AG08395 (cell line): ENCODE measurements at regions not wholly inside any gene's neighbourhood (a gene's known extent, or its start where the extent isn't known, plus 50 kb on each side); places are given as distances from the start of the nearest gene placed in this dataset.
"Not testable (repeated sequence)": the region's sequence is repeated elsewhere in the genome, so short reads cannot be mapped to it uniquely, and the experiment has no call there.

ENCODE experiments used
- DNase-seq: peaks from one replicate; pipeline ENCODE4 v3.0.0; 2012; ENCODE audit warnings: mixed read lengths, low spot score

GRCh38 chrX:93868289-93868965 is 194.4 kb downstream of the FAM133A start:
- no peak for DNase-seq

GRCh38 chrX:93874554-93874953 is 200.5 kb downstream of the FAM133A start:
- peak; percentile 7 for DNase-seq

GRCh38 chrX:93875621-93876282 is 201.7 kb downstream of the FAM133A start:
- no peak for DNase-seq

DNA sequence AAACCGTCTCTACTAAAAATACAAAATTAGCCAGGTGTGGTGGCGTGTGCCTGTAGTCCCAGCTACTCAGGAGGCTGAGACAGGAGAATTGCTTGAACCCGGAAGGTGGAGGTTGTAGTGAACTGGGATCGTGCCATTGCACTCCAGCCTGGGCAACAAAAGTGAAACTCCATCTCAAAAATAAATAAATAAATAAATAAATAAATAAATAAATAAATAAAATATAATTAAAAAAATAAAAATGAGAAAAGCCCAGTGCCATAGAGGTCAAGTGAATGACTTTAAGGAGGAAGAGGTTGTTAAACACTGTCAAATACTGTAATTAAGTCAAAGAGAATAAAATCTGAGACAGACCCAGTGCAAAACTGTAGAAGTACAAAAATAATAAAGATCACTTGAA is 247.0 kb downstream of the FAM133A start:
- not testable (repeated sequence) for DNase-seq

GRCh38 chrX:93932471-93933220 is 258.6 kb downstream of the FAM133A start:
- no peak for DNase-seq

DNA sequence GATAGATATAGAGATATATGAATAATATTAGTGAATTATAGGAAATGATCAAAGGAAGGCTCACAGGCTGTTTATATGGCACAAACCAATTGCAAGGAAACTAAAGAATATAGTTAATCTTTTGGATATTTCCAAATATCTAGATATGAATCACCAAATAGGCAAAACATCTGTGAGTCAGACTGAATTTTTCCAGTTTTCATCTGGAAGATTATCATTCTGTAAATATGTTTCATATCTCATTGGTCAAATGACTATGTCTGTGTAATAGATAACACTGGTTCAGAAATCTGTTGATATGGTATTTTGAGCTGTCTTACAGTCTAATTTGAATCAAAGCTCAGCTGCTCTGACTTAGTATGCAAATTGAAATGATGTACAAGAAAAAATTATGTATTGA is 303.6 kb downstream of the FAM133A start:
- DNase-seq = no peak

DNA sequence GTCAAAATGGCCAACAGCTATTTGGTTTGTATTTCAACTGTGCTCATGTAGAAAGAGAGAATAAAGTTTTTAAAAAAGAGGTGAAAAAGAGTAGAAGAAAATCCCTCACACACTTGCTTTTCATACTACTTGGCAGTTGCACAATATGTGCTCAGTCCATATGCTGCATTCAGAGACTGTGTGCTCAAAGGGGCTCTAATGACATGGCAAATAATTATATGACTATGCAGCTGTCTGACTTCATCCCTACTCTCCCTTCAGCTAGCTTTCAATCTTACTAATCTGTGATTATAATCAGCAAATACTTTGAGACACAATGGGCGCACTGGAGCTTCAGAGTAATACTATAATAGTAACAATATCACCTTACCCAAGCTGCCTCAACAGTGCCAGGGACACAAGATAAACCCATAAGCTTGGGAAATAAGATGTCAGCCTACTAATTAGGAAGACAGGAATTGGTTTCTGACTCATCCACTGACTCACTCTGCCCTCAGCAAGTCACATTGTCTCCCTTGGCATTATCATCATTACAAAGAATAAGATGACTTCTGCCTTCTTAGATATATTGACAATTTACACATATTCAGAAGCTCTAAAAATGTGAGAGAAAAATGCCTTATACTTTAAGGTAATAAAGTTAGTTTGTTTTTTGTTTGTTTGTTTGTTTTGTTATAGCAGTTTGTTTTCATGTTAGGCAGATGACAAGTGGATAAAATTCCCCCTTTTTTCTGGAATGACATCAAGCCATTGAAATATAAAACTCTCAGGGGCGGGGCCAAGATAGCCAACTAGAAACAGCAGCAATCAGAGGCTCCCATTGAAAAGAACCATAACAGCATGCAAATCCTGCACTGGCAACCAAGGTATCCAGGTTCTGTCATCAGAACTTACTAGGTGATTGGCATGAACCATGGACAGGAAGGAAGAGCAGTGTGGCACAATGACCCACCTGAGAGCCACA is 311.6 kb downstream of the FAM133A start:
- DNase-seq = no peak
